Activated CD8-positive, alpha-beta T cell treated with anti-CD3 and anti-CD28 coated beads for 36 hours (primary cell): ENCODE measurements at regions not wholly inside any gene's neighbourhood (a gene's known extent, or its start where the extent isn't known, plus 50 kb on each side); places are given as distances from the start of the nearest gene placed in this dataset.

ENCODE experiments used
- ATAC-seq: fragments of 200-7000 bp; cut with Tn5 transposase; one replicate; pipeline ENCODE4 v1.10.0; 2021; ENCODE audit warnings: mild to moderate bottlenecking, moderate library complexity
- CTCF ChIA-PET: fragments of 350-600 bp; sonication (Branson Sonifier 250); formaldehyde crosslinking; loops from one replicate; lab custom pipeline; 2021; ENCODE audit warnings: antibody characterized with exemption; lab: Charles Lee
- POLR2A ChIA-PET: fragments of 350-600 bp; sonication (Branson Sonifier 250); formaldehyde crosslinking; loops from one replicate; lab custom pipeline; 2021; ENCODE audit warnings: antibody characterized with exemption; lab: Charles Lee
- DNase-seq: peaks from one replicate; pipeline ENCODE4 v3.0.0-alpha.2; 2020
- H3K27ac Mint-ChIP-seq: one replicate; pipeline ENCODE4 v1.8.0; 2021; ENCODE audit warnings: mild to moderate bottlenecking, mixed read lengths
- H3K27me3 Mint-ChIP-seq: one replicate; pipeline ENCODE4 v1.8.0; 2021; ENCODE audit warnings: mixed read lengths
- H3K36me3 Mint-ChIP-seq: one replicate; pipeline ENCODE4 v1.8.0; 2021; ENCODE audit warnings: low read depth, mixed read lengths
- H3K4me1 Mint-ChIP-seq: one replicate; pipeline ENCODE4 v1.8.0; 2021; ENCODE audit warnings: low read depth, mixed read lengths
- H3K4me3 Mint-ChIP-seq: one replicate; pipeline ENCODE4 v1.8.0; 2021; ENCODE audit warnings: mild to moderate bottlenecking, moderate library complexity, mixed read lengths
- H3K9me3 Mint-ChIP-seq: one replicate; pipeline ENCODE4 v1.8.0; 2021; ENCODE audit warnings: mixed read lengths
- CTCF ChIP-seq: fragments of 200-600 bp; IDR thresholded peaks from one replicate; pipeline ENCODE4 v1.8.0; 2022; ENCODE audit warnings: antibody characterized with exemption, mild to moderate bottlenecking
- intact Hi-C: fragments of 100-400 bp; cut with micrococcal nuclease; formaldehyde crosslinking; loops from one replicate; pipeline ENCODE4 v1.10.0; 2022

- Mint-ChIP-seq H3K27ac (no peak overlapping the region), H3K9me3 (no peaks in the 10 kb centered on the region), H3K4me3 (no peak overlapping the region), H3K36me3 (no peaks in the 10 kb centered on the region), H3K27me3 (no peaks in the 10 kb centered on the region), H3K4me1 (no peaks in the 10 kb centered on the region)
- TF ChIP-seq CTCF: no peak
- DNase-seq (no peak), ATAC-seq (no peak)
- ChIA-PET CTCF (interaction anchor here (1.5 kb wide), 1 partner anchor 12 kb away, joined by 3 read pairs; no protein-coding TSS in a partner anchor), POLR2A (no interaction called here)
- intact Hi-C loops: no loop called here
Measured at GRCh38 chr10:44851881-44852280, 59.3 kb upstream of the TMEM72 start.

GRCh38 chr10:44853148-44853734 lies 57.9 kb upstream of the TMEM72 start:
- POLR2A ChIA-PET: no interaction called here
- intact Hi-C loops: no loop called here
- no peak for ATAC-seq
- Mint-ChIP-seq H3K9me3 (no peaks in the 10 kb centered on the region), H3K27ac (no peak overlapping the region), H3K27me3 (no peaks in the 10 kb centered on the region), H3K4me3 (no peak overlapping the region), H3K36me3 (no peaks in the 10 kb centered on the region), H3K4me1 (no peaks in the 10 kb centered on the region)
- TF ChIP-seq CTCF: no peak
- DNase-seq: no peak
- CTCF ChIA-PET: interaction anchor here (0.7 to 1.5 kb wide), 3 partner anchors 8 to 11 kb away, joined by 3 read pairs; no protein-coding TSS in a partner anchor

DNA sequence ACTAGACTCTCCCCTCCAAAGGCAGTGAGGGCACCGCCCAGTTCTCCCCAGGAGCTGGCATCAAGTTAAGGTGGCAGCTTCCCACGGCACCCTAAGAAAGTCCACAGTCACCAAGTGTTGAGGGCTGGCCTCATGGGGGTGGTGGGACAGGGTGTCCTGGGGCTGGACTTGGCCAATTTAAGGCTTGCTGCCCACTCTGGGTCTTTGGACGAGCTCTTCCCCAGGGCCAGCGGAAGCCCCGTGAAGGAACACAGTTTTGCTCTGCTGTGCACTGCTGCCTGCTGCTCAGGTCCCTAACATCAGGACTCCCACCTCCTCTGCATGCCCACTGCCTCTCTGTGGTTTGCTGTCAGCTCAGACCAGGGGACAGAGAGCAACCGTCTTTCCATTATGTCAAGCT lies 57.3 kb upstream of the TMEM72 start:
- no peak overlapping the region for H3K27ac Mint-ChIP-seq
- H3K4me1 Mint-ChIP-seq: no peaks in the 10 kb centered on the region
- ChIA-PET CTCF (interaction anchor here (1.0 kb wide), 1 partner anchor 9 kb away, joined by 3 read pairs; no protein-coding TSS in a partner anchor), POLR2A (no interaction called here)
- no peaks in the 10 kb centered on the region for H3K27me3 Mint-ChIP-seq
- DNase-seq (no peak), ATAC-seq (no peak)
- H3K9me3 Mint-ChIP-seq: no peaks in the 10 kb centered on the region
- intact Hi-C loops: no loop called here
- no peak overlapping the region for H3K4me3 Mint-ChIP-seq
- no peaks in the 10 kb centered on the region for H3K36me3 Mint-ChIP-seq
- TF ChIP-seq CTCF: no peak

DNA sequence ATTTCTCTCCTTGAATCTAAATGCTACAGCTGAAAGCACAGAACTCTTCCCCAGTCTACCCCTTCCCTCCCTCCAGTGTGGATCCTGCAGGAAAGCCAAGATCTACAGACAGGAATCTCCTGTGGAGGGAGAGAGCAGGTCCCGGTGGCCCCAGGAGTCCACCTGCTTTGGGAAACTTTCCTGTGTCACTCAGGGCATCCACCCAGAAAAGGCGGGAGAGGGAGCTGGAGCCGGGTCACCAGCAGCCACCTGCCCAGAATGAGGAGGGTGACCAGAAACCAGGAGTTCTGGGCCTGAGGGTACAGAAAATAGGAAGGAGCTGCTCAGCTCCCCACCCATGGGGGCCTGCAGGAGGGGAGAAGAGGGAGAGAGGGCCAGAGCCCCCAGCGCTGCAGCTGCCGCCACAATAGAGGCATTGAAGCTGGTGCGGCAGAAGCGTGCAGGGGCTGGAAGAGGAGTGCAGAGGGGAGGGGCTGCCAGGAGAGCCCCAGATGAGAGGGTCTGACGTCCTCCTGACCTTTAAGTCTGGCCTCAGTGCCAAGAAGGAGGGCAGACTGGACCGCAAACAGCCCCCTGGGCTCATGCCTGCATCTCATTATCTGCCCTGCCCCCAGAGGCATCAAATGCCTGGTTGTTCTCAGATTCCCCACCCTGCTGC lies 56.3 kb upstream of the TMEM72 start:
- no peaks in the 10 kb centered on the region for H3K36me3 Mint-ChIP-seq
- no peaks in the 10 kb centered on the region for H3K4me1 Mint-ChIP-seq
- ATAC-seq: no peak
- H3K27ac Mint-ChIP-seq: no peak overlapping the region
- DNase-seq: no peak
- H3K9me3 Mint-ChIP-seq: no peaks in the 10 kb centered on the region
- no peak for TF ChIP-seq CTCF
- CTCF ChIA-PET: interaction anchor here (3.4 kb wide), 1 partner anchor 11 kb away, joined by 13 read pairs; no protein-coding TSS in a partner anchor
- no peaks in the 10 kb centered on the region for H3K27me3 Mint-ChIP-seq
- POLR2A ChIA-PET: interaction anchor here (0.9 kb wide), 1 partner anchor 10 kb away, joined by 3 read pairs; no protein-coding TSS in a partner anchor
- intact Hi-C loops: no loop called here
- H3K4me3 Mint-ChIP-seq: no peak overlapping the region

- TF ChIP-seq CTCF: no peak
- no peak for DNase-seq
- ChIA-PET CTCF (interaction anchor here (0.9 to 3.4 kb wide), 4 partner anchors 9 to 46 kb away, joined by 3 to 14 read pairs (median 8); no protein-coding TSS in a partner anchor), POLR2A (no interaction called here)
- Mint-ChIP-seq H3K4me1 (no peaks in the 10 kb centered on the region), H3K27me3 (no peaks in the 10 kb centered on the region), H3K36me3 (no peaks in the 10 kb centered on the region), H3K9me3 (no peaks in the 10 kb centered on the region), H3K4me3 (no peak overlapping the region), H3K27ac (no peak overlapping the region)
- no peak for ATAC-seq
- intact Hi-C loops: no loop called here
Measured at GRCh38 chr10:44856696-44857095, 54.4 kb upstream of the TMEM72 start.
